HEK293 (cell line): ENCODE measurements at regions not wholly inside any gene's neighbourhood (a gene's known extent, or its start where the extent isn't known, plus 50 kb on each side); places are given as distances from the start of the nearest gene placed in this dataset.

ENCODE experiments used
- CTCF ChIA-PET: fragments of 350-600 bp; formaldehyde crosslinking; extraction: SDS; loops from one replicate; lab custom pipeline; 2021; ENCODE audit warnings: antibody characterized with exemption; lab: Yijun Ruan, JAX
- POLR2A ChIA-PET: fragments of 300-600 bp; formaldehyde crosslinking; extraction: SDS; loops from one replicate; lab custom pipeline; 2020; ENCODE audit warnings: antibody characterized with exemption, inconsistent platforms; lab: Yijun Ruan, JAX
- H3K27ac ChIP-seq: fragments of 200-500 bp; sonication (Bioruptor generic); 2 replicates; pipeline ENCODE4 v1.5.1; 2014; ENCODE audit warnings: low read depth, low read length, control low read depth, inconsistent platforms; ENCODE audit errors: extremely low read depth
- H3K36me3 ChIP-seq, 2 experiments: fragments of 200-500 bp in 1 of 2; sonication (Bioruptor generic) in 1 of 2; 1 replicate in 1 of 2; 2 replicates in 1 of 2; pipeline ENCODE4 v1.5.1; 2014 to 2017; ENCODE audit warnings: inconsistent platforms in 2 of 2, low read length in 2 of 2; ENCODE audit not compliant: control insufficient read depth in 2 of 2, insufficient read depth in 1 of 2
- H3K4me1 ChIP-seq: fragments of 200-500 bp; sonication (Bioruptor generic); 2 replicates; pipeline ENCODE4 v1.5.1; 2014; ENCODE audit warnings: mild to moderate bottlenecking, low read length, inconsistent platforms; ENCODE audit not compliant: control insufficient read depth, insufficient read depth
- H3K4me3 ChIP-seq: 2 replicates; pipeline ENCODE4 v1.5.1; 2011; ENCODE audit warnings: low read depth, mild to moderate bottlenecking, control low read depth, low read length, moderate library complexity
- H3K9me3 ChIP-seq: fragments of 200-500 bp; sonication (Bioruptor generic); 2 replicates; pipeline ENCODE4 v1.5.1; 2014; ENCODE audit warnings: low read depth, low read length, inconsistent platforms; ENCODE audit not compliant: control insufficient read depth, insufficient read depth
- AEBP2 ChIP-seq: fragments of 450-650 bp; formaldehyde crosslinking; IDR thresholded peaks from 2 replicates; pipeline ENCODE4 v1.5.1; 2016; ENCODE audit warnings: missing biosample characterization, missing genetic modification characterization, borderline replicate concordance
- GLIS1 ChIP-seq: fragments of 450-650 bp; formaldehyde crosslinking; IDR thresholded peaks from 2 replicates; pipeline ENCODE4 v1.5.1; 2016; ENCODE audit warnings: missing biosample characterization, missing genetic modification characterization
- HIC1 ChIP-seq: fragments of 450-650 bp; formaldehyde crosslinking; IDR thresholded peaks from 2 replicates; pipeline ENCODE4 v1.5.1; 2016; ENCODE audit warnings: missing biosample characterization, missing genetic modification characterization
- HOXA7 ChIP-seq: sonication (generic); formaldehyde crosslinking; IDR thresholded peaks from 2 replicates; pipeline ENCODE4 v1.8.1; 2022; ENCODE audit warnings: missing genetic modification reagents, borderline replicate concordance
- KLF8 ChIP-seq: fragments of 450-650 bp; formaldehyde crosslinking; IDR thresholded peaks from 2 replicates; pipeline ENCODE4 v1.5.1; 2016; ENCODE audit warnings: missing biosample characterization, missing genetic modification characterization
- PRDM4 ChIP-seq: fragments of 450-650 bp; formaldehyde crosslinking; IDR thresholded peaks from 2 replicates; pipeline ENCODE4 v1.5.1; 2017; ENCODE audit warnings: missing biosample characterization, missing genetic modification characterization
- SP7 ChIP-seq: fragments of 450-650 bp; formaldehyde crosslinking; IDR thresholded peaks from 2 replicates; pipeline ENCODE4 v1.5.1; 2016; ENCODE audit warnings: missing biosample characterization, missing genetic modification characterization
- YY1 ChIP-seq: fragments of 450-650 bp; formaldehyde crosslinking; IDR thresholded peaks from 2 replicates; pipeline ENCODE4 v1.5.1; 2018; ENCODE audit warnings: missing biosample characterization, missing genetic modification characterization
- ZBTB11 ChIP-seq: fragments of 450-650 bp; formaldehyde crosslinking; conservative IDR thresholded peaks from 2 replicates; pipeline ENCODE4 v1.5.1; 2016; ENCODE audit warnings: low read depth, missing biosample characterization, missing genetic modification characterization
- ZNF266 ChIP-seq: fragments of 450-650 bp; formaldehyde crosslinking; IDR thresholded peaks from 2 replicates; pipeline ENCODE4 v1.5.1; 2016; ENCODE audit warnings: missing biosample characterization, missing genetic modification characterization, low read depth
- ZNF350 ChIP-seq: fragments of 450-650 bp; formaldehyde crosslinking; IDR thresholded peaks from 2 replicates; pipeline ENCODE4 v1.5.0; 2017; ENCODE audit warnings: missing biosample characterization, mild to moderate bottlenecking, missing genetic modification characterization
- ZNF37A ChIP-seq: fragments of 450-650 bp; IDR thresholded peaks from 2 replicates; pipeline ENCODE4 v1.5.1; 2018; ENCODE audit warnings: missing biosample characterization, missing genetic modification characterization
- ZNF394 ChIP-seq: fragments of 450-650 bp; formaldehyde crosslinking; IDR thresholded peaks from 2 replicates; pipeline ENCODE4 v1.5.1; 2016; ENCODE audit warnings: missing biosample characterization, missing genetic modification characterization, mild to moderate bottlenecking, moderate library complexity, borderline replicate concordance
- ZNF558 ChIP-seq: fragments of 450-650 bp; formaldehyde crosslinking; IDR thresholded peaks from 2 replicates; pipeline ENCODE4 v1.5.1; 2016; ENCODE audit warnings: missing biosample characterization, missing genetic modification characterization
- ZNF701 ChIP-seq: fragments of 450-650 bp; formaldehyde crosslinking; IDR thresholded peaks from 2 replicates; pipeline ENCODE4 v1.5.1; 2016; ENCODE audit warnings: missing biosample characterization, missing genetic modification characterization
- ZNF843 ChIP-seq: fragments of 450-650 bp; formaldehyde crosslinking; IDR thresholded peaks from 2 replicates; pipeline ENCODE4 v1.5.1; 2016; ENCODE audit warnings: missing biosample characterization, missing genetic modification characterization
- ZSCAN18 ChIP-seq: fragments of 450-650 bp; formaldehyde crosslinking; IDR thresholded peaks from 2 replicates; pipeline ENCODE4 v1.5.1; 2016; ENCODE audit warnings: missing biosample characterization, missing genetic modification characterization

- CTCF ChIA-PET, result no interaction called here
- TF ChIP-seq SP7 (no peak), ZNF37A (tag by site-specific recombination) (no peak), HOXA7 (no peak), GLIS1 (no peak), YY1 (tag by site-specific recombination) (no peak), ZNF701 (tag by site-specific recombination) (no peak), ZNF558 (tag by site-specific recombination) (no peak), HIC1 (tag by site-specific recombination) (no peak), KLF8 (tag by site-specific recombination) (no peak), ZNF394 (no peak), ZSCAN18 (tag by site-specific recombination) (no peak), ZNF350 (no peak), PRDM4 (tag by site-specific recombination) (no peak), ZNF266 (tag by site-specific recombination) (no peak), AEBP2 (tag by site-specific recombination) (no peak), ZNF843 (tag by site-specific recombination) (no peak), ZBTB11 (tag by site-specific recombination) (no peak)
These were observed 177.8 kb upstream of the SGCD start for GRCh38 chr5:156149213-156149612.

More at GRCh38 chr5:156149213-156149612, 177.8 kb upstream of the SGCD start:
- H3K27ac ChIP-seq, result no peak overlapping the region
- no peaks in the 10 kb centered on the region for H3K4me1 ChIP-seq
- no peaks in the 10 kb centered on the region for H3K36me3 ChIP-seq
- no peaks in the 10 kb centered on the region for H3K9me3 ChIP-seq
- POLR2A ChIA-PET, result interaction anchor here (0.6 kb wide), 1 partner anchor 28 kb away, joined by 3 read pairs; no protein-coding TSS in a partner anchor
- no peak overlapping the region for H3K4me3 ChIP-seq
